C4-2B (cell line): ENCODE measurements at regions not wholly inside any gene's neighbourhood (a gene's known extent, or its start where the extent isn't known, plus 50 kb on each side); places are given as distances from the start of the nearest gene placed in this dataset.

ENCODE experiments used
- H3K27ac ChIP-seq: fragments of 450-650 bp; 2 replicates; pipeline ENCODE4 v1.5.1; 2017
- ZFX ChIP-seq: fragments of 450-650 bp; IDR thresholded peaks from 2 replicates; pipeline ENCODE4 v1.6.1; 2017
- TF ChIP-seq, protein P1 (sequence below): fragments of 450-650 bp; conservative IDR thresholded peaks from 2 replicates; pipeline ENCODE4 v1.5.1; 2017; ENCODE audit warnings: mild to moderate bottlenecking

- no peak overlapping the region for H3K27ac ChIP-seq
- TF ChIP-seq, protein P1, sequence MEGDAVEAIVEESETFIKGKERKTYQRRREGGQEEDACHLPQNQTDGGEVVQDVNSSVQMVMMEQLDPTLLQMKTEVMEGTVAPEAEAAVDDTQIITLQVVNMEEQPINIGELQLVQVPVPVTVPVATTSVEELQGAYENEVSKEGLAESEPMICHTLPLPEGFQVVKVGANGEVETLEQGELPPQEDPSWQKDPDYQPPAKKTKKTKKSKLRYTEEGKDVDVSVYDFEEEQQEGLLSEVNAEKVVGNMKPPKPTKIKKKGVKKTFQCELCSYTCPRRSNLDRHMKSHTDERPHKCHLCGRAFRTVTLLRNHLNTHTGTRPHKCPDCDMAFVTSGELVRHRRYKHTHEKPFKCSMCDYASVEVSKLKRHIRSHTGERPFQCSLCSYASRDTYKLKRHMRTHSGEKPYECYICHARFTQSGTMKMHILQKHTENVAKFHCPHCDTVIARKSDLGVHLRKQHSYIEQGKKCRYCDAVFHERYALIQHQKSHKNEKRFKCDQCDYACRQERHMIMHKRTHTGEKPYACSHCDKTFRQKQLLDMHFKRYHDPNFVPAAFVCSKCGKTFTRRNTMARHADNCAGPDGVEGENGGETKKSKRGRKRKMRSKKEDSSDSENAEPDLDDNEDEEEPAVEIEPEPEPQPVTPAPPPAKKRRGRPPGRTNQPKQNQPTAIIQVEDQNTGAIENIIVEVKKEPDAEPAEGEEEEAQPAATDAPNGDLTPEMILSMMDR = no peak
These were observed 310.5 kb downstream of the MSX2 start for GRCh38 chr5:175034924-175035323.

DNA sequence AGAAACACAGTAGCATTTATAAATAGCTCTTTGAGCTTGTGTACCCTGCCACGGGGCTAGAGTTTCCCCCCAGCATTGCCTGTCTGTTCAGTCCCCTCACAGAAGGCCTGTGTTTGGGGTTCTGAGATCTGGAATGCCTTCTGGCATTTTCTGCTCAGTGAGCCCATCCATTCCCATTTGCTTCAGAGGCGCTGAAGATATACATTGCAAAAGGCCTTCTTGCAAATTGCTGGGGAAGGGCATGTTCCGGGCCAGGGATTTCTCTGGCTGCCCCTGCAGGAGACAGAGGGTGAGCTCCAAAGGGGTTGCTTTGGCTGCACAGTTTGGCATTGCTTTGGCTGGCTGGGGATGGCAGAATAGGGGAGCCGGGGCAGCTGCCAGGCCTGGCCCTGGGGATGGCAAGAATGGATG lies 308.4 kb downstream of the MSX2 start:
- TF ChIP-seq ZFX = no peak
- TF ChIP-seq, protein P1 = no peak

DNA sequence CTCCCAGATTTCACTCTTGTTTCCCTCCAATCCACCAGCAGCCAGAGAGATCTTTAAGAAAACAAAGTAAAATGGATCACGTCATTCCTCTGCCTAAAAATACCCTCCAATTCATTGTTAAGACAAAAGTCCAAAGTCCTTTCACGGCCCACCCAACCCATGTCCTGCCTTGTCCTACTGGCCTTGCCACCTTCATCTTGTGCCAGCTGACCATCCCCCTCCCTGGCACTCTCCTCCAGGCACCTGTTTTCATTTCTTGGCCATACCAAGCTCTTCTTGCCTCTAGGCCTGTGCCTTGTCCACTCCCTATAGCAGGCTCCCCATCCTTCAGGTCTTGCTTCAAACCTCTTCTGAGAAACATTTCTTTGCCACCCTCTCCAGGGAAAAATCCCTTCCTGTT lies 307.6 kb downstream of the MSX2 start:
- no peak overlapping the region for H3K27ac ChIP-seq
- no peak for TF ChIP-seq ZFX
- TF ChIP-seq, protein P1 = no peak

More for the DNA sequence above, 308.4 kb downstream of the MSX2 start:
- H3K27ac ChIP-seq = no peak overlapping the region

- no peak for TF ChIP-seq ZFX
- TF ChIP-seq, protein P1 = no peak
- H3K27ac ChIP-seq = no peak overlapping the region
These were observed 303.0 kb downstream of the MSX2 start for GRCh38 chr5:175027390-175027789.

- H3K27ac ChIP-seq = no peak overlapping the region
These were observed 300.7 kb downstream of the MSX2 start for GRCh38 chr5:175025077-175025476.

DNA sequence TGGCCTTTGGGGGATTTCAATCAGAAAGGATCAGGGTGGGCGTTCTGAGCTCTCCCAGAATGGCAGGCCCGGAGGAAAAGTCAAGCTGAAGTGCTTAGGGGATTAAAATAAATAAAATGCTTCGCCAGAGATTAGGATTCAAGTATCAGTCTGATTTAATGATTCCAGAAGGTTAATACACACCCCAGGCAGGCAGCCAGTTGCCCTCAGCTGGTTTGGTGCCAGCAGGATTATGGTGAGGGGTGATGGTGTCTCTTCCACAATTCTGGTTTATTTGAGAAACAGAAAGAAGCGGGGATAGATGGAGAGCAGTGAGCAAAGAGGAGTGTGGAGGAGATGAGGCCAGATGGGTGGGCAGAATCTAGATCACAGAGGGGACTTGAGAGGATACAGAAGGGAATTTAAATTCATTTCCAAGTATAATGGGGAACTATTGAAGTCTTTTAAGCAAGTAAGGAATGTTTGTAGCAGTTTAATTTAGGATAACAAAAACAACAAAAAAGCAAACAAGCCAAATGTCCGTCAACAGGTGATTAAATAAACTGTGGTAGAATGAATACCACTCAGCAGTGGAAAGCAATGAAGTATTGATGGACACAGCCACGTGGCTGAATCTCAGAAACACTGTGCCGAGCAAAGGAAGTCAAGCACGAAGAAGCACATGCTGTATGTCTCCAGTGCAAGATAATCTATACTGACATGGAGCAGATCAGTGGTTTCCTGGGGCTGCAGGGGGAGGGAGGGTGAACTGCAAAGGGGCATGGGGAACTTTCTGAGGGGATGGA lies 297.7 kb downstream of the MSX2 start:
- no peak overlapping the region for H3K27ac ChIP-seq
- TF ChIP-seq ZFX = no peak
- TF ChIP-seq, protein P1 = no peak

More at GRCh38 chr5:175025077-175025476, 300.7 kb downstream of the MSX2 start:
- no peak for TF ChIP-seq ZFX
- TF ChIP-seq, protein P1 = no peak

DNA sequence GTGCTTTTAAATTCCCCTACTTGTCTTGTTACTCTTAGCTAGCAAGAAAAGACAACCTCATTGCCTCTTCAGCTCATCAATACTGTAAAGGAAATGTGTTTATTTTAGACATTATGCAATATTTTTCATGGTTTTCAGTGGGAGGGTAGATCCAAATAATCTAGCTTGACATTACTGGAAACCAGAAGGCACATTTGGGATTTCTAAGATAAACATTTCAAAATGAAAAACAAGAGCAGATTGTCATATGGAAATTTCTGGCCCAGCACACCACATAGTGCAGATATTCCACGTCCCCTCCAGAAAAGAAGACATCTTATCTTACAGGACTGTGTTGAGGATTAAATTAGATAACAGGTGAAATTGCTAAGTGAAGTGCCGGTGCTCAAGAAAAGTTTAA lies 296.9 kb downstream of the MSX2 start:
- no peak for TF ChIP-seq ZFX
- TF ChIP-seq, protein P1 = no peak
- no peak overlapping the region for H3K27ac ChIP-seq
